ENCODE measurements at regions not wholly inside any gene's neighbourhood (a gene's known extent, or its start where the extent isn't known, plus 50 kb on each side); places are given as distances from the start of the nearest gene placed in this dataset.

- no peak for DNase-seq (ENCODE audit: low spot score)
Observed at GRCh38 chr18:45525301-45525700, 90.0 kb upstream of the SLC14A2 start.

GRCh38 chr18:45526114-45526841, 89.0 kb upstream of the SLC14A2 start:
- no peak for DNase-seq (ENCODE audit: low spot score)

- no peak for DNase-seq (ENCODE audit: low spot score)
Observed at GRCh38 chr18:45527891-45528290, 87.4 kb upstream of the SLC14A2 start.

- DNase-seq (ENCODE audit: low spot score): no peak
Observed at GRCh38 chr18:45528712-45529336, 86.5 kb upstream of the SLC14A2 start.

- DNase-seq (ENCODE audit: low spot score): no peak
Observed at GRCh38 chr18:45538444-45538843, 76.8 kb upstream of the SLC14A2 start.

- no peak for DNase-seq (ENCODE audit: low spot score)
Observed at GRCh38 chr18:45539491-45539891, 75.8 kb upstream of the SLC14A2 start.

GRCh38 chr18:45540125-45540524, 75.2 kb upstream of the SLC14A2 start:
- DNase-seq (ENCODE audit: low spot score): no peak

GRCh38 chr18:45541421-45541820, 73.9 kb upstream of the SLC14A2 start:
- DNase-seq (ENCODE audit: low spot score): no peak

- DNase-seq (ENCODE audit: low spot score): no peak
Observed at GRCh38 chr18:45542043-45542442, 73.2 kb upstream of the SLC14A2 start.

GRCh38 chr18:45547910-45548309, 67.4 kb upstream of the SLC14A2 start:
- no peak for DNase-seq (ENCODE audit: low spot score)

- DNase-seq (ENCODE audit: low spot score): no peak
Observed at GRCh38 chr18:45548614-45549013, 66.7 kb upstream of the SLC14A2 start.

- no peak for DNase-seq (ENCODE audit: low spot score)
Observed at GRCh38 chr18:45549290-45549689, 66.0 kb upstream of the SLC14A2 start.

GRCh38 chr18:45551142-45551815, 64.0 kb upstream of the SLC14A2 start:
- DNase-seq (ENCODE audit: low spot score): no peak

- DNase-seq (ENCODE audit: low spot score): no peak
Observed at GRCh38 chr18:45553723-45554388, 61.4 kb upstream of the SLC14A2 start.

GRCh38 chr18:45554389-45554737, 60.9 kb upstream of the SLC14A2 start:
- no peak for DNase-seq (ENCODE audit: low spot score)

GRCh38 chr18:45556222-45556621, 59.1 kb upstream of the SLC14A2 start:
- DNase-seq (ENCODE audit: low spot score): no peak

- no peak for DNase-seq (ENCODE audit: low spot score)
Observed at GRCh38 chr18:45557287-45557686, 58.0 kb upstream of the SLC14A2 start.

- no peak for DNase-seq (ENCODE audit: low spot score)
Observed at GRCh38 chr18:45557779-45558178, 57.5 kb upstream of the SLC14A2 start.

GRCh38 chr18:45559258-45559657, 56.0 kb upstream of the SLC14A2 start:
- no peak for DNase-seq (ENCODE audit: low spot score)

GRCh38 chr18:45560870-45561269, 54.4 kb upstream of the SLC14A2 start:
- DNase-seq (ENCODE audit: low spot score): no peak

- no peak for DNase-seq (ENCODE audit: low spot score)
Observed at GRCh38 chr18:45562567-45563479, 52.5 kb upstream of the SLC14A2 start.

All from mucosa of gallbladder (tissue), 1 donor.